Panc1 (cell line): ENCODE measurements at regions not wholly inside any gene's neighbourhood (a gene's known extent, or its start where the extent isn't known, plus 50 kb on each side); places are given as distances from the start of the nearest gene placed in this dataset.

Source experiments
- CTCF ChIP-seq: fragments of 450-650 bp; IDR thresholded peaks from 2 replicates; pipeline ENCODE4 v1.5.1; 2017; ENCODE audit warnings: mild to moderate bottlenecking
- POLR2AphosphoS5 ChIP-seq: IDR thresholded peaks from 2 replicates; pipeline ENCODE4 v1.6.1; 2012; ENCODE audit warnings: mild to moderate bottlenecking, low read depth, low read length, moderate library complexity

DNA sequence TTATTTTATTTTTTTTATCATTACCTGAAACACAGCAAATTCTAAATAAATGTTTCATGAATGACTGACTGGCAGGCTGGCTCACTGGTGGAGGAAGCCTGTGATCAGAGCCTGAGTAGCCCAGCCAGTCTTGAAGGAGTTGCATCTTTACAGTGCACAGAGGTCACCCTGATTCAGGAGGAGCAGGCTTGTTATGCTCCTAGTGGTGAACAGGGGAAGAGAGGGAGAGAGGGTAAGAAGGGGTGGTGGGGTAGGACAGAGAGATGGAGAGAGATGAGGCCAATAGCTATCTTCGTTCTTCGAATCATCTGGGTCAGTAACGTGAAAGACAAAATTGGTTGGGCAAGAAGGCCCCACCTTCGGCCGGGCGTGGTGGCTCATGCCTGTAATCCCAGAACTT is 202.6 kb upstream of the MCTP2 start:
- TF ChIP-seq CTCF = no peak
- no peak for TF ChIP-seq POLR2AphosphoS5
